Thyroid gland (tissue), 4 donors: ENCODE measurements at regions not wholly inside any gene's neighbourhood (a gene's known extent, or its start where the extent isn't known, plus 50 kb on each side); places are given as distances from the start of the nearest gene placed in this dataset.

Source experiments
- POLR2A ChIP-seq, 2 donors: fragments of 450-650 bp; IDR thresholded peaks; one replicate each; pipeline ENCODE4 v1.6.1; 2017; ENCODE audit warnings: antibody characterized with exemption in 2 of 2, mild to moderate bottlenecking in 2 of 2, moderate library complexity in 1 of 2
- TF ChIP-seq, protein P1 (sequence below), 6 experiments: fragments of 200-600 bp in 3 of 6; fragments of 450-650 bp in 3 of 6; sonication (generic) in 3 of 6; IDR thresholded peaks; one replicate each; pipeline ENCODE4 v1.5.1; 2016 to 2019; ENCODE audit warnings: antibody characterized with exemption in 6 of 6, mild to moderate bottlenecking in 2 of 6, inconsistent platforms in 1 of 6, moderate library complexity in 1 of 6

DNA sequence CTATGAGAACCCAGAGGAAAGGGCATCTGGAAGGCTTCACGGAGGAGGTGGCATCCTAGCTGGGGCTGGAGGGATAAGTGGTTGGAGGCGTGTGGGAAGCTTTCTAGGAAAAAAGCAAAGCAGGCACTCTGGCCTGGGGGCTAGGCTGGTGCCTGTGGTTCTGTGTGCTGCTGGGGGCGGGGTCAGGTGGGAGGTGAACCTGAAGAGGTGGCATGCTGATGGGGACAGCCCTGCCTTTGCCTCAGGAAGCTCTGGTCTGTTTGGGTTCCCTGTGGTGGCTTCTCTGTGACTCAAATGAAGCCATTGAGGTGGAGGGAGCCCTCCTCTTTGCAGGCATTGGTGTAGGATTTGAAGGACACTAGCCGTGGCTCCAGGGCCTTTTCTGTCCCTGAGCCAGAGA, 221.6 kb upstream of the POU3F1 start:
- TF ChIP-seq, protein P1, sequence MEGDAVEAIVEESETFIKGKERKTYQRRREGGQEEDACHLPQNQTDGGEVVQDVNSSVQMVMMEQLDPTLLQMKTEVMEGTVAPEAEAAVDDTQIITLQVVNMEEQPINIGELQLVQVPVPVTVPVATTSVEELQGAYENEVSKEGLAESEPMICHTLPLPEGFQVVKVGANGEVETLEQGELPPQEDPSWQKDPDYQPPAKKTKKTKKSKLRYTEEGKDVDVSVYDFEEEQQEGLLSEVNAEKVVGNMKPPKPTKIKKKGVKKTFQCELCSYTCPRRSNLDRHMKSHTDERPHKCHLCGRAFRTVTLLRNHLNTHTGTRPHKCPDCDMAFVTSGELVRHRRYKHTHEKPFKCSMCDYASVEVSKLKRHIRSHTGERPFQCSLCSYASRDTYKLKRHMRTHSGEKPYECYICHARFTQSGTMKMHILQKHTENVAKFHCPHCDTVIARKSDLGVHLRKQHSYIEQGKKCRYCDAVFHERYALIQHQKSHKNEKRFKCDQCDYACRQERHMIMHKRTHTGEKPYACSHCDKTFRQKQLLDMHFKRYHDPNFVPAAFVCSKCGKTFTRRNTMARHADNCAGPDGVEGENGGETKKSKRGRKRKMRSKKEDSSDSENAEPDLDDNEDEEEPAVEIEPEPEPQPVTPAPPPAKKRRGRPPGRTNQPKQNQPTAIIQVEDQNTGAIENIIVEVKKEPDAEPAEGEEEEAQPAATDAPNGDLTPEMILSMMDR (IDR thresholded peaks at IDR 0.05): no peak
- no peak for TF ChIP-seq POLR2A (IDR thresholded peaks at IDR 0.05)
